WTC11 (cell line): ENCODE measurements at regions not wholly inside any gene's neighbourhood (a gene's known extent, or its start where the extent isn't known, plus 50 kb on each side); places are given as distances from the start of the nearest gene placed in this dataset.

Experiments
- ATAC-seq: fragments of 200-7000 bp; cut with Tn5 transposase; 2 replicates; pipeline ENCODE4 v1.10.0; 2021; ENCODE audit warnings: mild to moderate bottlenecking, moderate library complexity
- CTCF ChIA-PET: fragments of 300-600 bp; sonication (Branson Sonifier 250); formaldehyde crosslinking; loops from one replicate; lab custom pipeline; 2021; ENCODE audit warnings: antibody characterized with exemption; lab: Charles Lee
- POLR2A ChIA-PET: fragments of 350-600 bp; sonication (Branson Sonifier 250); formaldehyde crosslinking; loops from one replicate; lab custom pipeline; 2021; ENCODE audit warnings: antibody characterized with exemption; lab: Charles Lee
- DNase-seq: peaks from one replicate; pipeline ENCODE4 v3.0.0; 2021; ENCODE audit warnings: low spot score
- H3K27ac Mint-ChIP-seq: 2 replicates; pipeline ENCODE4 v1.8.0; 2021; ENCODE audit warnings: mixed read lengths
- H3K27me3 Mint-ChIP-seq: 2 replicates; pipeline ENCODE4 v1.8.0; 2021; ENCODE audit warnings: low read depth, mild to moderate bottlenecking, moderate library complexity, mixed read lengths
- H3K36me3 Mint-ChIP-seq: 2 replicates; pipeline ENCODE4 v1.8.0; 2021; ENCODE audit warnings: mixed read lengths
- H3K4me1 Mint-ChIP-seq: 2 replicates; pipeline ENCODE4 v1.8.0; 2022; ENCODE audit warnings: mixed read lengths
- H3K4me3 Mint-ChIP-seq: 2 replicates; pipeline ENCODE4 v1.8.0; 2021; ENCODE audit warnings: mild to moderate bottlenecking, moderate library complexity, mixed read lengths
- H3K9me3 Mint-ChIP-seq: 2 replicates; pipeline ENCODE4 v1.8.0; 2021; ENCODE audit warnings: mixed read lengths
- ELF4 ChIP-seq: sonication (generic); formaldehyde crosslinking; IDR thresholded peaks from 2 replicates; pipeline ENCODE4 v1.8.1; 2022; ENCODE audit warnings: low read depth, mild to moderate bottlenecking, moderate library complexity, missing genetic modification reagents
- EMX1 ChIP-seq: fragments of 250-450 bp; sonication (Bioruptor Pico); IDR thresholded peaks from 2 replicates; pipeline ENCODE4 v1.8.0; 2021; ENCODE audit warnings: mild to moderate bottlenecking
- GRHL2 ChIP-seq: fragments of 250-450 bp; sonication (Bioruptor Pico); IDR thresholded peaks from 2 replicates; pipeline ENCODE4 v1.8.0; 2022; ENCODE audit warnings: mild to moderate bottlenecking, moderate library complexity; ENCODE audit not compliant: insufficient replicate concordance, severe bottlenecking
- MXD4 ChIP-seq: fragments of 250-450 bp; sonication (Bioruptor Pico); IDR thresholded peaks from 2 replicates; pipeline ENCODE4 v1.8.0; 2021; ENCODE audit warnings: mild to moderate bottlenecking, moderate library complexity, borderline replicate concordance
- NR1H2 ChIP-seq: sonication (generic); formaldehyde crosslinking; IDR thresholded peaks from 2 replicates; pipeline ENCODE4 v1.9.0; 2021; ENCODE audit warnings: mild to moderate bottlenecking, moderate library complexity, missing genetic modification reagents
- NR3C1 ChIP-seq: sonication (generic); formaldehyde crosslinking; conservative IDR thresholded peaks from 2 replicates; pipeline ENCODE4 v1.8.1; 2023; ENCODE audit warnings: low read depth, mild to moderate bottlenecking, missing genetic modification reagents
- SOX15 ChIP-seq: fragments of 250-450 bp; sonication (Bioruptor Pico); IDR thresholded peaks from 2 replicates; pipeline ENCODE4 v1.9.0; 2021; ENCODE audit warnings: mild to moderate bottlenecking
- ZNF423 ChIP-seq: fragments of 250-450 bp; sonication (Bioruptor Pico); IDR thresholded peaks from 2 replicates; pipeline ENCODE4 v2.1.2; 2022; ENCODE audit warnings: mild to moderate bottlenecking, moderate library complexity
- TF ChIP-seq, protein P1 (sequence below): sonication (generic); formaldehyde crosslinking; IDR thresholded peaks from 2 replicates; pipeline ENCODE4 v1.8.1; 2023; ENCODE audit warnings: mild to moderate bottlenecking, missing genetic modification reagents, moderate library complexity
- TF ChIP-seq, protein P2 (sequence below): sonication (generic); formaldehyde crosslinking; IDR thresholded peaks from 2 replicates; pipeline ENCODE4 v1.8.0; 2022; ENCODE audit warnings: mild to moderate bottlenecking, missing genetic modification reagents
- TF ChIP-seq, protein P3 (sequence below): fragments of 250-450 bp; sonication (Bioruptor Pico); IDR thresholded peaks from 2 replicates; pipeline ENCODE4 v1.9.0; 2021; ENCODE audit warnings: mild to moderate bottlenecking
- TF ChIP-seq, protein P4 (sequence below): sonication (generic); formaldehyde crosslinking; IDR thresholded peaks from 2 replicates; pipeline ENCODE4 v1.8.1; 2022; ENCODE audit warnings: missing genetic modification reagents, borderline replicate concordance
- TF ChIP-seq, protein P5 (sequence below): sonication (generic); formaldehyde crosslinking; IDR thresholded peaks from 2 replicates; pipeline ENCODE4 v1.8.1; 2023; ENCODE audit warnings: mild to moderate bottlenecking, missing genetic modification reagents
- TF ChIP-seq, protein P6 (sequence below): sonication (generic); formaldehyde crosslinking; IDR thresholded peaks from 2 replicates; pipeline ENCODE4 v1.8.0; 2022; ENCODE audit warnings: missing genetic modification reagents

DNA sequence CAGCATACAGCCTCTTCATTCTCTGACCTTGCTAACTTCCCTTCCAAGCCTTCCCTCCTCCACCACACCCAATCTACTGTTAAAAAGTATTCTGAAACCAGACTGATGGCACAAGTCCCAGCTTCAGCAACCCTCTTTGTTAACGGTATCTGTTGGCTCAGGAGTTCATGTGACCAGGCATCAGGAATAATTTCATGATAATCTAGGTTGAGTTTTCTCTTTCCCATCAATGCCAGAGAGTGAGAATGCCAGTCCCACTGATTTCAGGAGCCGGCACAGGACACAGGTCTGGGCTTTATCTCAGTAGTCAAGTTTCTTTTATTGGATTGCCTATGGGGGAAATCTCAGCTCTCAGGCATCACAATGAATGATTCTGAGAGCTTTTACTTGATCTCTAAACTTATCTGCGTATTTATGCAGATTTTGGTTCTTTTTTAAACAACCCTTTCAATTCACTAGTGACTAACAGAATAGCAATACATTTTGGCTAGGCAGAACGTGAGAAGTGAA, 231.0 kb upstream of the LYZL1 start (continued):
- TF ChIP-seq, protein P1, sequence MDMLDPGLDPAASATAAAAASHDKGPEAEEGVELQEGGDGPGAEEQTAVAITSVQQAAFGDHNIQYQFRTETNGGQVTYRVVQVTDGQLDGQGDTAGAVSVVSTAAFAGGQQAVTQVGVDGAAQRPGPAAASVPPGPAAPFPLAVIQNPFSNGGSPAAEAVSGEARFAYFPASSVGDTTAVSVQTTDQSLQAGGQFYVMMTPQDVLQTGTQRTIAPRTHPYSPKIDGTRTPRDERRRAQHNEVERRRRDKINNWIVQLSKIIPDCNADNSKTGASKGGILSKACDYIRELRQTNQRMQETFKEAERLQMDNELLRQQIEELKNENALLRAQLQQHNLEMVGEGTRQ (CRISPR knock-in tag), result no peak
- TF ChIP-seq ELF4 (no peak), GRHL2 (CRISPR knock-in tag) (no peak), EMX1 (CRISPR knock-in tag) (no peak)
- TF ChIP-seq, protein P2, sequence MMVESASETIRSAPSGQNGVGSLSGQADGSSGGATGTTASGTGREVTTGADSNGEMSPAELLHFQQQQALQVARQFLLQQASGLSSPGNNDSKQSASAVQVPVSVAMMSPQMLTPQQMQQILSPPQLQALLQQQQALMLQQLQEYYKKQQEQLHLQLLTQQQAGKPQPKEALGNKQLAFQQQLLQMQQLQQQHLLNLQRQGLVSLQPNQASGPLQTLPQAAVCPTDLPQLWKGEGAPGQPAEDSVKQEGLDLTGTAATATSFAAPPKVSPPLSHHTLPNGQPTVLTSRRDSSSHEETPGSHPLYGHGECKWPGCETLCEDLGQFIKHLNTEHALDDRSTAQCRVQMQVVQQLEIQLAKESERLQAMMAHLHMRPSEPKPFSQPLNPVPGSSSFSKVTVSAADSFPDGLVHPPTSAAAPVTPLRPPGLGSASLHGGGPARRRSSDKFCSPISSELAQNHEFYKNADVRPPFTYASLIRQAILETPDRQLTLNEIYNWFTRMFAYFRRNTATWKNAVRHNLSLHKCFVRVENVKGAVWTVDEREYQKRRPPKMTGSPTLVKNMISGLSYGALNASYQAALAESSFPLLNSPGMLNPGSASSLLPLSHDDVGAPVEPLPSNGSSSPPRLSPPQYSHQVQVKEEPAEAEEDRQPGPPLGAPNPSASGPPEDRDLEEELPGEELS (CRISPR knock-in tag), result no peak
- TF ChIP-seq, protein P3, sequence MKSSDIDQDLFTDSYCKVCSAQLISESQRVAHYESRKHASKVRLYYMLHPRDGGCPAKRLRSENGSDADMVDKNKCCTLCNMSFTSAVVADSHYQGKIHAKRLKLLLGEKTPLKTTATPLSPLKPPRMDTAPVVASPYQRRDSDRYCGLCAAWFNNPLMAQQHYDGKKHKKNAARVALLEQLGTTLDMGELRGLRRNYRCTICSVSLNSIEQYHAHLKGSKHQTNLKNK (CRISPR knock-in tag), result no peak
- TF ChIP-seq, protein P4, sequence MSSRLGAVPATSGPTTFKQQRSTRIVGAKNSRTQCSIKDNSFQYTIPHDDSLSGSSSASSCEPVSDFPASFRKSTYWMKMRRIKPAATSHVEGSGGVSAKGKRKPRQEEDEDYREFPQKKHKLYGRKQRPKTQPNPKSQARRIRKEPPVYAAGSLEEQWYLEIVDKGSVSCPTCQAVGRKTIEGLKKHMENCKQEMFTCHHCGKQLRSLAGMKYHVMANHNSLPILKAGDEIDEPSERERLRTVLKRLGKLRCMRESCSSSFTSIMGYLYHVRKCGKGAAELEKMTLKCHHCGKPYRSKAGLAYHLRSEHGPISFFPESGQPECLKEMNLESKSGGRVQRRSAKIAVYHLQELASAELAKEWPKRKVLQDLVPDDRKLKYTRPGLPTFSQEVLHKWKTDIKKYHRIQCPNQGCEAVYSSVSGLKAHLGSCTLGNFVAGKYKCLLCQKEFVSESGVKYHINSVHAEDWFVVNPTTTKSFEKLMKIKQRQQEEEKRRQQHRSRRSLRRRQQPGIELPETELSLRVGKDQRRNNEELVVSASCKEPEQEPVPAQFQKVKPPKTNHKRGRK, result no peak
- TF ChIP-seq, protein P5, sequence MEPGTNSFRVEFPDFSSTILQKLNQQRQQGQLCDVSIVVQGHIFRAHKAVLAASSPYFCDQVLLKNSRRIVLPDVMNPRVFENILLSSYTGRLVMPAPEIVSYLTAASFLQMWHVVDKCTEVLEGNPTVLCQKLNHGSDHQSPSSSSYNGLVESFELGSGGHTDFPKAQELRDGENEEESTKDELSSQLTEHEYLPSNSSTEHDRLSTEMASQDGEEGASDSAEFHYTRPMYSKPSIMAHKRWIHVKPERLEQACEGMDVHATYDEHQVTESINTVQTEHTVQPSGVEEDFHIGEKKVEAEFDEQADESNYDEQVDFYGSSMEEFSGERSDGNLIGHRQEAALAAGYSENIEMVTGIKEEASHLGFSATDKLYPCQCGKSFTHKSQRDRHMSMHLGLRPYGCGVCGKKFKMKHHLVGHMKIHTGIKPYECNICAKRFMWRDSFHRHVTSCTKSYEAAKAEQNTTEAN, result no peak

DNA sequence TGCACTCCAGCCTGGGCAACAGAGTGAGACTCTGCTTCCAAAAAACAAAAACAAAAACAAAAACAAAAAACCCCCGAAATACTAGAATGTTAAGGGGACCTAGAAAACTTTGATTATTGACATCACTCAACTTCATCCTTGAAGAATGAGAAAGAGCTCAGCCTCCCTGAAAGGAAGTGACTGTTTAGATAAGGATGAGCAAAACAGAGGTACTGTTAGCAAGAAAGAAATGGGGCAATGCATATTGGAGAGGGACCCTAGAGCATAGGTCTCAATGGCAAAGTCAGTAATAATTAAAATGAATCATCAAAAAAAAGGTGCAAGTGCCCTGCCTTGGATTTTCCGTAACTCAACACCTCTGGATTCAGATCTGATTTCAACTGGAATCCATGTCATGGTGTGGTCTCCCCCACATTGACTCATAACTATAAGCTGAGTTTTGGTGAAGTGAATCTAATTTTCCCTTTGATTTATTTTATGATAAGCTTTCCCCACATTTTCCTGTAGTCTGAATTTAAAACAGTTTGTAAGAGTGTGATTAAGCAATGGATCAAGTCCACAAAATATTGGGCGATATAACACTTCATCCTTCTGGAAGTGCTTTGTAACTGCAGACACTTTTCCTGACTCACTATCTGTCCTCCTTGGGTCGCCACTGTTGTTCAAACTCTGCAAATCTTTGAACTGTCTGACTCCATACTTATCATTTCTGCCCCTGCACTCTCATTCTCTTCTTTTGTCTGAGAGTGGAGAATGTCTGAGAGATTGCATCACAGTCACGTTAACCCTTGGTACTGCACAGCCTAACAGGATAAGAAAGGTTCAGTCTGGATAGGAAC, 224.8 kb upstream of the LYZL1 start:
- Mint-ChIP-seq H3K27me3 (no peaks in the 10 kb centered on the region), H3K27ac (no peak overlapping the region), H3K4me3 (no peak overlapping the region), H3K4me1 (peaks cover 9% of the 10 kb centered on the region), H3K9me3 (no peaks in the 10 kb centered on the region), H3K36me3 (no peaks in the 10 kb centered on the region)
- DNase-seq (no peak), ATAC-seq (no peak)
- CTCF ChIA-PET, result no interaction called here
- POLR2A ChIA-PET, result no interaction called here
- TF ChIP-seq, protein P6, sequence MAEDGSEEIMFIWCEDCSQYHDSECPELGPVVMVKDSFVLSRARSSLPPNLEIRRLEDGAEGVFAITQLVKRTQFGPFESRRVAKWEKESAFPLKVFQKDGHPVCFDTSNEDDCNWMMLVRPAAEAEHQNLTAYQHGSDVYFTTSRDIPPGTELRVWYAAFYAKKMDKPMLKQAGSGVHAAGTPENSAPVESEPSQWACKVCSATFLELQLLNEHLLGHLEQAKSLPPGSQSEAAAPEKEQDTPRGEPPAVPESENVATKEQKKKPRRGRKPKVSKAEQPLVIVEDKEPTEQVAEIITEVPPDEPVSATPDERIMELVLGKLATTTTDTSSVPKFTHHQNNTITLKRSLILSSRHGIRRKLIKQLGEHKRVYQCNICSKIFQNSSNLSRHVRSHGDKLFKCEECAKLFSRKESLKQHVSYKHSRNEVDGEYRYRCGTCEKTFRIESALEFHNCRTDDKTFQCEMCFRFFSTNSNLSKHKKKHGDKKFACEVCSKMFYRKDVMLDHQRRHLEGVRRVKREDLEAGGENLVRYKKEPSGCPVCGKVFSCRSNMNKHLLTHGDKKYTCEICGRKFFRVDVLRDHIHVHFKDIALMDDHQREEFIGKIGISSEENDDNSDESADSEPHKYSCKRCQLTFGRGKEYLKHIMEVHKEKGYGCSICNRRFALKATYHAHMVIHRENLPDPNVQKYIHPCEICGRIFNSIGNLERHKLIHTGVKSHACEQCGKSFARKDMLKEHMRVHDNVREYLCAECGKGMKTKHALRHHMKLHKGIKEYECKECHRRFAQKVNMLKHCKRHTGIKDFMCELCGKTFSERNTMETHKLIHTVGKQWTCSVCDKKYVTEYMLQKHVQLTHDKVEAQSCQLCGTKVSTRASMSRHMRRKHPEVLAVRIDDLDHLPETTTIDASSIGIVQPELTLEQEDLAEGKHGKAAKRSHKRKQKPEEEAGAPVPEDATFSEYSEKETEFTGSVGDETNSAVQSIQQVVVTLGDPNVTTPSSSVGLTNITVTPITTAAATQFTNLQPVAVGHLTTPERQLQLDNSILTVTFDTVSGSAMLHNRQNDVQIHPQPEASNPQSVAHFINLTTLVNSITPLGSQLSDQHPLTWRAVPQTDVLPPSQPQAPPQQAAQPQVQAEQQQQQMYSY (CRISPR knock-in tag), result no peak
- TF ChIP-seq MXD4 (no peak), SOX15 (CRISPR knock-in tag) (no peak), ZNF423 (CRISPR knock-in tag) (no peak), ELF4 (no peak), NR1H2 (CRISPR knock-in tag) (no peak), NR3C1 (CRISPR knock-in tag) (no peak)
- TF ChIP-seq, protein P2 (CRISPR knock-in tag), result no peak
- TF ChIP-seq, all 79 proteins: peak for 0
